HepG2 (cell line): ENCODE measurements at regions not wholly inside any gene's neighbourhood (a gene's known extent, or its start where the extent isn't known, plus 50 kb on each side); places are given as distances from the start of the nearest gene placed in this dataset.
A peak's percentile ranks its signal among the peaks of the same experiment; 100 is the strongest.

Experiments
- ATF6 ChIP-seq: sonication (generic); formaldehyde crosslinking; conservative IDR thresholded peaks from 2 replicates; pipeline ENCODE4 v1.4.0; 2020; ENCODE audit warnings: missing genetic modification reagents
- CSRNP1 ChIP-seq: sonication (generic); formaldehyde crosslinking; IDR thresholded peaks from 2 replicates; pipeline ENCODE4 v1.8.1; 2023; ENCODE audit warnings: mild to moderate bottlenecking, missing genetic modification reagents
- HES4 ChIP-seq: sonication (generic); formaldehyde crosslinking; IDR thresholded peaks from 2 replicates; pipeline ENCODE4 v1.9.0; 2021; ENCODE audit warnings: mild to moderate bottlenecking, missing genetic modification reagents, borderline replicate concordance
- MEIS1 ChIP-seq: sonication (generic); formaldehyde crosslinking; IDR thresholded peaks from 2 replicates; pipeline ENCODE4 v1.9.0; 2021; ENCODE audit warnings: mild to moderate bottlenecking, missing genetic modification reagents, moderate library complexity, borderline replicate concordance
- MNT ChIP-seq: fragments of 450-650 bp; IDR thresholded peaks from 2 replicates; pipeline ENCODE4 v1.6.1; 2016
- RFX1 ChIP-seq: fragments of 450-650 bp; IDR thresholded peaks from 2 replicates; pipeline ENCODE4 v1.6.1; 2017
- SP140L ChIP-seq: sonication (generic); formaldehyde crosslinking; IDR thresholded peaks from 2 replicates; pipeline ENCODE4 v1.4.0; 2020; ENCODE audit warnings: missing genetic modification reagents, borderline replicate concordance
- ZBED4 ChIP-seq: sonication (generic); formaldehyde crosslinking; IDR thresholded peaks from 2 replicates; pipeline ENCODE4 v1.4.0; 2020; ENCODE audit warnings: missing genetic modification reagents, borderline replicate concordance
- ZNF496 ChIP-seq: sonication (generic); formaldehyde crosslinking; IDR thresholded peaks from 2 replicates; pipeline ENCODE4 v1.8.1; 2023; ENCODE audit warnings: mild to moderate bottlenecking, moderate library complexity, missing genetic modification reagents; ENCODE audit not compliant: insufficient replicate concordance
- TF ChIP-seq, protein P1 (sequence below): sonication (generic); formaldehyde crosslinking; IDR thresholded peaks from 2 replicates; pipeline ENCODE4 v1.4.0; 2020; ENCODE audit warnings: mild to moderate bottlenecking, missing genetic modification reagents

DNA sequence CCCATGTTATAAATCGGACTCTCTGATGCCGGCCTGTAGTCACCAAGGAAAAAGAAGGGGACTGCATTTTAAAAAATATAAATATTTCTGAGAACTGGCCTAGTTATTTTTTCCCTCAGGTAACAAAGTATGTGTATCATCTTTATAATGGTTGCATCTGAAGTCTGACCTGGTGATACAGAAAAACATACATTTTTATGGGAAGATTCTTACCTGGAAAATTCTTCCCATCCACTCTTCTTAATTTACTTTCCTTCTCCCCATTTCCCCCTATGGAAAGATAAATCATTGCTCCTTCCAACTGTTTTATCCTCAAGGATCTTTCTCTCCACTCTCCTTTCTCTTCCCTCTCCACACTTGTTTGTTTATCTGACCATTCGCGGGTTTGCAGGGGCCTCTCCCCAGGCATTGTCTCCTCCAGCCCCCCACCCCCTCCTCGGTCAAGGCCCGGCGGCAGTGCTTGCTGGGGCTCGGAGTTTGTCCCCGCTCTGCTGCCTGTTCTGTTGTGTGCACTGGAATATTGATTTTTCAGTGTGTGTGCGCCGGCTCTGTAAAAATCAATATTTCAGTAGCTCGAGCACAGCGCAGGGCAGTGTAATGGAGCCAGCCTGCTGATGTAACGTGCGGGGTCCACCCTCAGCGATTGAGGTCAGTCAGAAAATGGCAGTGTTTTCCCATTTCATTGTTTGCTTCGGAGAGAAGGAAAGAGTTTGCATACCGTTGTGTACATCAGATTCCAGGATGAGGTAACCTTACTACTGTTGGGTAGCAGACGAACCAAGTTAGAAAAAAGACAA is 199.5 kb upstream of the NFE2L3 start (continued):
- TF ChIP-seq ZNF496 (no peak), ZBED4 (0 out of 2 replicates have a peak, but pooled peaks have one; percentile 47), CSRNP1 (CRISPR knock-in tag) (peak; percentile 81), HES4 (CRISPR knock-in tag) (no peak), MEIS1 (CRISPR knock-in tag) (no peak), ATF6 (CRISPR knock-in tag) (no peak), MNT (no peak), SP140L (CRISPR knock-in tag) (peak; percentile 59; the same call in 1 of the 2 replicates), RFX1 (no peak)
- TF ChIP-seq, protein P1, sequence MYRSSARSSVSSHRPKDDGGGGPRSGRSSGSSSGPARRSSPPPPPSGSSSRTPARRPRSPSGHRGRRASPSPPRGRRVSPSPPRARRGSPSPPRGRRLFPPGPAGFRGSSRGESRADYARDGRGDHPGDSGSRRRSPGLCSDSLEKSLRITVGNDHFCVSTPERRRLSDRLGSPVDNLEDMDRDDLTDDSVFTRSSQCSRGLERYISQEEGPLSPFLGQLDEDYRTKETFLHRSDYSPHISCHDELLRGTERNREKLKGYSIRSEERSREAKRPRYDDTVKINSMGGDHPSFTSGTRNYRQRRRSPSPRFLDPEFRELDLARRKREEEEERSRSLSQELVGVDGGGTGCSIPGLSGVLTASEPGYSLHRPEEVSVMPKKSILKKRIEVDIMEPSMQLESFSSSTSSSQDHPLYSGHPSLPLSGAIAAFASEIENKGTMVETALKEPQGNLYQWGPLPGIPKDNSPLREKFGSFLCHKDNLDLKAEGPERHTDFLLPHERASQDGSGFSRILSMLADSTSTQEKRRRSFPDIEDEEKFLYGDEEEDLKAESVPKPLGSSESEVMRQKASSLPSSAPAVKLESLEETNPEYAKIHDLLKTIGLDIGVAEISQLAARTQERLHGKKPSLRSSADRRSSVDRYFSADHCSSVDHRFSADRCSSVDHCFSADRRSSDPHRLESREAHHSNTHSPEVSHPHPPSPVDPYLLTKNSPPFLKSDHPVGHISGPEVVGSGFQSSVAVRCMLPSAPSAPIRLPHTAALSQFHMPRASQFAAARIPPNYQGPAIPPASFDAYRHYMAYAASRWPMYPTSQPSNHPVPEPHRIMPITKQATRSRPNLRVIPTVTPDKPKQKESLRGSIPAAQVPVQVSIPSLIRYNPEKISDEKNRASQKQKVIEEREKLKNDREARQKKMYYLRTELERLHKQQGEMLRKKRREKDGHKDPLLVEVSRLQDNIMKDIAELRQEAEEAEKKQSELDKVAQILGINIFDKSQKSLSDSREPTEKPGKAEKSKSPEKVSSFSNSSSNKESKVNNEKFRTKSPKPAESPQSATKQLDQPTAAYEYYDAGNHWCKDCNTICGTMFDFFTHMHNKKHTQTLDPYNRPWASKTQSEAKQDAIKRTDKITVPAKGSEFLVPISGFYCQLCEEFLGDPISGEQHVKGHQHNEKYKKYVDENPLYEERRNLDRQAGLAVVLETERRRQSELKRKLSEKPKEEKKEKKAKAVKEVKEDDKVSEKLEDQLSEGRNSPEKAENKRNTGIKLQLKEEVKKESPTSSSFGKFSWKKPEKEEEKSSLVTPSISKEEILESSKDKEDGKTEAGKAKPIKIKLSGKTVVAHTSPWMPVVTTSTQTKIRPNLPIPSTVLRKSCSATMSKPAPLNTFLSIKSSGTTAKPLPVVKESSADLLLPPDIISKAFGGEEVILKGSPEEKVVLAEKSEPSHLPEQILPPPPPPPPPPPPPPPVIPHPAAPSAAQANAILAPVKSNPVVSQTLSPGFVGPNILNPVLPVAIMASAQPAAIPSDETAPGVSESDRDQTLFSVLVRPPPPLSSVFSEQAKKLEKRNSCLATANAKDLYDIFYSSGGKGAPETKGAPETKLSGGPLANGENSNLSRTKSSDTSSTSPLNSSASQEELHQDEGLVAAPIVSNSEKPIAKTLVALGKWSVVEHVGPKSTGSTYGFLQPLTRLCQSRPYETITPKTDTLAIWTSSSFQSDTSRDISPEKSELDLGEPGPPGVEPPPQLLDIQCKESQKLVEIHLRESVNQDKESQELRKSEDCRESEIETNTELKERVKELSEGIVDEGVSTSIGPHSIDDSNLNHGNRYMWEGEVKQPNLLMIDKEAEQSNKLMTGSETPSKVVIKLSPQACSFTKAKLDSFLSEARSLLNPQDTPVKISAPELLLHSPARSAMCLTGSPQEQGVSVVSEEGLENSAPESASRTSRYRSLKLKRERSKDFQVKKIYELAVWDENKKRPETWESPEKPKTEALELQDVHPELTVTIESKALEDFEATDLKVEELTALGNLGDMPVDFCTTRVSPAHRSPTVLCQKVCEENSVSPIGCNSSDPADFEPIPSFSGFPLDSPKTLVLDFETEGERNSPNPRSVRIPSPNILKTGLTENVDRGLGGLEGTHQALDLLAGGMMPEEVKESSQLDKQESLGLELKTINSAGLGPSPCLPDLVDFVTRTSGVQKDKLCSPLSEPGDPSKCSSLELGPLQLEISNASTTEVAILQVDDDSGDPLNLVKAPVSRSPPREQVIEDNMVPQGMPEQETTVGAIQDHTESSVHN (CRISPR knock-in tag), result no peak
